ENCODE measurements at regions not wholly inside any gene's neighbourhood (a gene's known extent, or its start where the extent isn't known, plus 50 kb on each side); places are given as distances from the start of the nearest gene placed in this dataset.

DNA sequence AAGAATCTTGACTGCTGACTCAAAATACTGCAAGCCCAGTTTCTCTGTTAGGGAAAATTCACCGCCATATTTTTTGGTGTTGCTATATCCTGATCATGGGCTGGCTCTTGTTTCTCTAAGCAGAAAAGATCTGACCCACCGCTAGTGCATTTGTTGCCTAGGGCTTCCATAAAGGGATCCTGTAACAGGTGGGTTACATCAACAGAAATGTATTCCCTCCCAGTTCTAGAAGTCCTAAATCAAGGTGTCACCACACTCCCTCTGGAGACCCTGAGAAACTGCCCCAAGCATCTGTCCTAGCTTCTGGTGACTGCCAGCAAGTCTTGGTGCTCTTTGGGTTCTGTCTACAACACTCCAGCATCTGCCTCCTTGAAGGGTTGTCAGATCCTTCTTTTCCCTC lies 99.7 kb downstream of the MAF start:
- TF ChIP-seq CTCF (IDR thresholded peaks at IDR 0.05; ENCODE audit: insufficient read depth in 1 of 2, low read depth in 1 of 2, low read length in 1 of 2, severe bottlenecking in 1 of 2, unreplicated experiment in 1 of 2), result no peak
- Mint-ChIP-seq H3K4me3 (ENCODE audit: unreplicated experiment) (no peak overlapping the region), H3K36me3 (ENCODE audit: insufficient read depth, unreplicated experiment) (no peaks in the 10 kb centered on the region), H3K27me3 (ENCODE audit: insufficient read depth, unreplicated experiment) (peaks cover 13% of the 10 kb centered on the region), H3K9me3 (ENCODE audit: unreplicated experiment) (peaks cover 6% of the 10 kb centered on the region), H3K27ac (ENCODE audit: unreplicated experiment) (no peak overlapping the region), H3K4me1 (ENCODE audit: low read depth, unreplicated experiment) (no peaks in the 10 kb centered on the region)
- DNase-seq, result no peak
- ChIA-PET POLR2A (no interaction called here), CTCF (no interaction called here)
- Histone ChIP-seq H3K4me3 (ENCODE audit: low read depth, low read length) (no peak overlapping the region), H3K9me3 (peaks cover 2% of the 10 kb centered on the region; the same call in 1 of the 2 replicates), H3K4me1 (no peaks in the 10 kb centered on the region), H3K36me3 (ENCODE audit: control insufficient read depth, insufficient read depth, low read length) (no peaks in the 10 kb centered on the region), H3K27me3 (replicated peaks; ENCODE audit: control insufficient read depth, insufficient read depth, low read length) (no peaks in the 10 kb centered on the region; the same call in 1 of the 2 replicates)
- intact Hi-C loops (cut with micrococcal nuclease; ENCODE audit: unreplicated experiment), result no loop called here
- no TSS peak for BruUV-seq (replicated peaks)

- H3K27ac Mint-ChIP-seq (ENCODE audit: unreplicated experiment), result no peak overlapping the region
- peaks cover 10% of the 10 kb centered on the region for H3K27me3 Mint-ChIP-seq (ENCODE audit: insufficient read depth, unreplicated experiment)
- DNase-seq, result no peak
- H3K9me3 Mint-ChIP-seq (ENCODE audit: unreplicated experiment), result peaks cover 10% of the 10 kb centered on the region
- CTCF ChIA-PET, result no interaction called here
- no peaks in the 10 kb centered on the region for H3K36me3 Mint-ChIP-seq (ENCODE audit: insufficient read depth, unreplicated experiment)
- TF ChIP-seq CTCF (IDR thresholded peaks at IDR 0.05; ENCODE audit: insufficient read depth in 1 of 2, low read depth in 1 of 2, low read length in 1 of 2, severe bottlenecking in 1 of 2, unreplicated experiment in 1 of 2), result no peak
- H3K4me1 Mint-ChIP-seq (ENCODE audit: low read depth, unreplicated experiment), result no peaks in the 10 kb centered on the region
- POLR2A ChIA-PET, result no interaction called here
- no peaks in the 10 kb centered on the region for H3K4me1 ChIP-seq
- H3K4me3 ChIP-seq (ENCODE audit: low read depth, low read length), result no peak overlapping the region
- no peaks in the 10 kb centered on the region for H3K36me3 ChIP-seq (ENCODE audit: control insufficient read depth, insufficient read depth, low read length)
- peaks cover 3% of the 10 kb centered on the region; the same call in 1 of the 2 replicates for H3K9me3 ChIP-seq
- intact Hi-C loops (cut with micrococcal nuclease; ENCODE audit: unreplicated experiment), result no loop called here
- H3K4me3 Mint-ChIP-seq (ENCODE audit: unreplicated experiment), result no peak overlapping the region
- BruUV-seq (replicated peaks), result no TSS peak
- no peaks in the 10 kb centered on the region; the same call in 1 of the 2 replicates for H3K27me3 ChIP-seq (replicated peaks; ENCODE audit: control insufficient read depth, insufficient read depth, low read length)
These were observed 100.3 kb downstream of the MAF start for GRCh38 chr16:79500286-79500685.

GRCh38 chr16:79498928-79499327 lies 101.6 kb downstream of the MAF start:
- H3K27ac Mint-ChIP-seq (ENCODE audit: unreplicated experiment), result no peak overlapping the region
- no peaks in the 10 kb centered on the region for H3K36me3 ChIP-seq (ENCODE audit: control insufficient read depth, insufficient read depth, low read length)
- H3K9me3 ChIP-seq, result peaks cover 3% of the 10 kb centered on the region; the same call in 1 of the 2 replicates
- no peak for TF ChIP-seq CTCF (IDR thresholded peaks at IDR 0.05; ENCODE audit: insufficient read depth in 1 of 2, low read depth in 1 of 2, low read length in 1 of 2, severe bottlenecking in 1 of 2, unreplicated experiment in 1 of 2)
- intact Hi-C loops (cut with micrococcal nuclease; ENCODE audit: unreplicated experiment), result no loop called here
- ChIA-PET CTCF (no interaction called here), POLR2A (no interaction called here)
- DNase-seq, result no peak
- peaks cover 7% of the 10 kb centered on the region for H3K27me3 Mint-ChIP-seq (ENCODE audit: insufficient read depth, unreplicated experiment)
- peaks cover 10% of the 10 kb centered on the region for H3K9me3 Mint-ChIP-seq (ENCODE audit: unreplicated experiment)
- BruUV-seq (replicated peaks), result no TSS peak
- no peak overlapping the region for H3K4me3 Mint-ChIP-seq (ENCODE audit: unreplicated experiment)
- H3K4me1 Mint-ChIP-seq (ENCODE audit: low read depth, unreplicated experiment), result no peaks in the 10 kb centered on the region
- no peak overlapping the region for H3K4me3 ChIP-seq (ENCODE audit: low read depth, low read length)
- no peaks in the 10 kb centered on the region for H3K36me3 Mint-ChIP-seq (ENCODE audit: insufficient read depth, unreplicated experiment)
- H3K27me3 ChIP-seq (replicated peaks; ENCODE audit: control insufficient read depth, insufficient read depth, low read length), result no peaks in the 10 kb centered on the region; the same call in 1 of the 2 replicates
- no peaks in the 10 kb centered on the region for H3K4me1 ChIP-seq
